Mononuclear cell (primary cell): ENCODE measurements at regions not wholly inside any gene's neighbourhood (a gene's known extent, or its start where the extent isn't known, plus 50 kb on each side); places are given as distances from the start of the nearest gene placed in this dataset.

Source experiments
- H3K27me3 ChIP-seq: 2 replicates; pipeline ENCODE4 v1.6.0; 2011; ENCODE audit warnings: low read length, control low read depth; ENCODE audit not compliant: insufficient read depth
- H3K4me1 ChIP-seq: 2 replicates; pipeline ENCODE4 v1.5.1; 2011; ENCODE audit warnings: mild to moderate bottlenecking, low read length, control low read depth; ENCODE audit not compliant: insufficient read depth
- H3K4me3 ChIP-seq: 2 replicates; pipeline ENCODE4 v1.5.1; 2011; ENCODE audit warnings: mild to moderate bottlenecking, low read length, moderate library complexity
- H3K9me3 ChIP-seq: 2 replicates; pipeline ENCODE4 v1.5.1; 2011; ENCODE audit warnings: low read depth, mild to moderate bottlenecking, control low read depth, low read length

- Histone ChIP-seq H3K4me1 (no peaks in the 10 kb centered on the region), H3K4me3 (no peak overlapping the region), H3K9me3 (no peaks in the 10 kb centered on the region), H3K27me3 (no peaks in the 10 kb centered on the region)
These were observed 722.7 kb downstream of the XPNPEP1 start for GRCh38 chr10:109200646-109201045.

DNA sequence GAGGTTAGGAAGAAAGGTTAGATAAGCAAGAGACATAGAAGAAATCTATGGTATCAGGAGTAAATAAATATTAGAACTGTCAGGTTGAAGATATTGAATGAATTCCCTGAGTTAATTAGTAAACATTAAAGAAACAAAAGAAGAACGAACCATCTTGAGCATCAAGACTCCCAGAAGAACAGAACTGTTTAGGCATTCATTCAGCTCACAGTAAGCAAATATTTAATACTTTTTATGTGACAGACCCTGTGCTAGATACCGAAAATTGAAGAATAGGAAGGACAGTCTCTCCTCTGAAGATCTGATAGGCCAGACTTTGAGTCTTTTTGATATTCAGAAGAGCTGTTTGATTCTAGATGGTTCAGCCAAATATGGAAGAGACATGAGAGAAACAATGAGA, 731.5 kb downstream of the XPNPEP1 start:
- Histone ChIP-seq H3K9me3 (no peaks in the 10 kb centered on the region), H3K27me3 (no peaks in the 10 kb centered on the region), H3K4me1 (no peaks in the 10 kb centered on the region), H3K4me3 (no peak overlapping the region)

DNA sequence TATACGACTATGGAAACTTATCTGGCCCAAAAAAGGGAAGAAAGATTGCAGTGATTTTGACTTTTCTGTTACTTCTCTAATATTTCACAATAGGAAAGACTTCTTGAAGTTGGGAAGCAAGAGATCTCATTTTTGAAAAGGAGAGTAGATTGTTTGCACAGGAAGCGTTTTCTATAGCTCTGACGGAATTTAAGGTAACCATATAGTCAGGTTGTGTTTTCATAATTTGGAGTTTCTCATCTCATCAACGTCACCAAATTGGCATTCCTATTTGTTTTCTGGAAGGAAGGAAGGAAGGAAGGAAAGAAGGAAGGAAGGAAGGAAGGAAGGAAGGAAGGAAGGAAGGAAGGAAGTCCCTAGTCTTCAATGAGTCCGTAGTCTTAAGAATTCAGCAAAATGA, 732.0 kb downstream of the XPNPEP1 start:
- no peak overlapping the region for H3K4me3 ChIP-seq
- H3K4me1 ChIP-seq, result no peaks in the 10 kb centered on the region
- no peaks in the 10 kb centered on the region for H3K27me3 ChIP-seq
- no peaks in the 10 kb centered on the region for H3K9me3 ChIP-seq

- Histone ChIP-seq H3K4me1 (no peaks in the 10 kb centered on the region), H3K4me3 (no peak overlapping the region)
These were observed 735.6 kb downstream of the XPNPEP1 start for GRCh38 chr10:109187677-109188076.

GRCh38 chr10:109183366-109183765, 739.9 kb downstream of the XPNPEP1 start:
- Histone ChIP-seq H3K4me1 (no peaks in the 10 kb centered on the region), H3K27me3 (no peaks in the 10 kb centered on the region), H3K9me3 (peaks cover 9% of the 10 kb centered on the region), H3K4me3 (no peak overlapping the region)

More at GRCh38 chr10:109187677-109188076, 735.6 kb downstream of the XPNPEP1 start:
- H3K27me3 ChIP-seq, result no peaks in the 10 kb centered on the region
- H3K9me3 ChIP-seq, result peaks cover 9% of the 10 kb centered on the region

DNA sequence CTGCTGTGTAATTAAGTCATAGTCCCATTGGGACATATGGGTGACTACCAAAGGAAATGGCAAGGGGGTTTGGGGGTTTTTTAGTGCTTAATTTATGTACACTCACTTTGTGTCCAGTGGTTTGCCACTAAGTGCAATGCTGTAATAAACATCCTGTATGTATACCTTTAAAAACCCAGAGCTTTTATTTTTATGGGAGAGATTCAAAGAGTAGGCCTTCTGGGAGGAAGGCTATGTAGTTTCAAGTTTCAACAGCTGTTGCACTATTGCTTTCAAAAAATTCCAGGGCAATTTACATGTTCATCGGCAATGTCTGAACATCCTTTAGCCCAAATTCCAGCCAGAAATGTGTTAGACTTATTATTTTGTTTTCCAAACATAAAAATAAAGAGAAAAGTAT, 744.7 kb downstream of the XPNPEP1 start:
- no peaks in the 10 kb centered on the region for H3K9me3 ChIP-seq
- no peak overlapping the region for H3K4me3 ChIP-seq
- no peaks in the 10 kb centered on the region for H3K27me3 ChIP-seq
- H3K4me1 ChIP-seq, result no peaks in the 10 kb centered on the region

DNA sequence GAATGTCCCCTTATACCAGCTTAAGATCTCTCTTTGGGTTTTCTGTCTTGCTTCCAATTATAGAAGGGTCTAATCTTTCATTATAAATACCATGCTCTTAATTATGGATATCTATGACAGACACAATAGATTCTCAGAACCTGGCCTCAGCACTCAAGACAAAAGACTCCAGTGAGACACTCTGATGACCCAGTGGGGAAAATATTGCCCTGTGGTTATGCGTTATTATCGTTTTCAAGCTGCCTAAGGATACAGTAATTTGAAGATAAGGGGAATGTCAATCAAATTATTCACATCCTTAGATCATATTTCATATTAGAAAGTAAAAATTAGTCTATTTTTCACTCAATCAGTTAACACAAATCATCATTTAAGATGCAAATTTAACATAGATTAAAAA, 748.8 kb downstream of the XPNPEP1 start:
- Histone ChIP-seq H3K4me3 (no peak overlapping the region), H3K4me1 (no peaks in the 10 kb centered on the region), H3K9me3 (no peaks in the 10 kb centered on the region), H3K27me3 (no peaks in the 10 kb centered on the region)

GRCh38 chr10:109173937-109174336, 749.4 kb downstream of the XPNPEP1 start:
- H3K4me1 ChIP-seq, result no peaks in the 10 kb centered on the region
- H3K27me3 ChIP-seq, result no peaks in the 10 kb centered on the region
- no peaks in the 10 kb centered on the region for H3K9me3 ChIP-seq
- H3K4me3 ChIP-seq, result no peak overlapping the region

DNA sequence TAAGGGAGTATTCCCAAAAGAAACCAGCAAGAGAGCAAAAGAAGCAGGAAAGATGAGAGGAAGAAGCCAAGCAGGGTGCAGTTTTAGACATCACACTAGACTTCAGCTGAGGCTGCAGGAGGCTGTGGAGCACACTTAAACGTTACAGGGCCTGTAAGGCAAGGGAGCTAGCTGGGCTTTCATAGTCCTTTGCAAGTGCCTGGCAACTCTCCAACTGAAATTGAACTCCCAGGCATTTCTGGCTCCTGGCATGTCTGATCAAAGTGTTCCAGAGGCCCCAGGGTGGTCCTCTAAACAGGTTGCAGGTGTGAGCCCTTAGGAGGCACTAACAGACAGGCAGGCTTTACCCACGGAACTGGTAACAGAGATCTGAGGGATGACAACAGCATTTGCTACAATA, 750.2 kb downstream of the XPNPEP1 start:
- no peaks in the 10 kb centered on the region for H3K27me3 ChIP-seq
- no peaks in the 10 kb centered on the region for H3K4me1 ChIP-seq
- no peak overlapping the region for H3K4me3 ChIP-seq
- H3K9me3 ChIP-seq, result no peaks in the 10 kb centered on the region

- no peaks in the 10 kb centered on the region for H3K27me3 ChIP-seq
- H3K4me3 ChIP-seq, result no peak overlapping the region
- H3K9me3 ChIP-seq, result no peaks in the 10 kb centered on the region
- H3K4me1 ChIP-seq, result no peaks in the 10 kb centered on the region
These were observed 756.4 kb downstream of the XPNPEP1 start for GRCh38 chr10:109166935-109167334.

DNA sequence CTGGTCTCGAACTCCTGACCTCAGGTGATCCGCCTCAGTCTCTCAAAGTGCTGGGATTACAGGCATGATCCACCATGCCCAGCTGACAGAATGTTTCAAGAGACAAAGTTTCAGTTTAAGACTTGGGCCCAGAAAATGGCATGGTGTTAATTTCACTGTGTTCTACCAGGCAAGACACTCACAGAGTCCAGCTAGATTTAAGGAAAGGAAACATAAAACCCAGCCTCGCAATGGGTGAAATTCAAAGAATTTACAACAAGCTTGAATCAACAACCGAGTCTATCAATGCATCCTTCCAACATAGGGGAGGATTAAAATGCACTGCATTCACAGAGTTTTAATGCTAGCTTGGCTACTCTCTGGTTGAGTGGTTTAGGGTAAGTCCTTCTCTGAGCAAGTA, 764.0 kb downstream of the XPNPEP1 start:
- H3K9me3 ChIP-seq, result no peaks in the 10 kb centered on the region
- no peak overlapping the region for H3K4me3 ChIP-seq
- H3K4me1 ChIP-seq, result no peaks in the 10 kb centered on the region
- H3K27me3 ChIP-seq, result no peaks in the 10 kb centered on the region

GRCh38 chr10:109156396-109156795, 766.9 kb downstream of the XPNPEP1 start:
- H3K27me3 ChIP-seq, result no peaks in the 10 kb centered on the region

DNA sequence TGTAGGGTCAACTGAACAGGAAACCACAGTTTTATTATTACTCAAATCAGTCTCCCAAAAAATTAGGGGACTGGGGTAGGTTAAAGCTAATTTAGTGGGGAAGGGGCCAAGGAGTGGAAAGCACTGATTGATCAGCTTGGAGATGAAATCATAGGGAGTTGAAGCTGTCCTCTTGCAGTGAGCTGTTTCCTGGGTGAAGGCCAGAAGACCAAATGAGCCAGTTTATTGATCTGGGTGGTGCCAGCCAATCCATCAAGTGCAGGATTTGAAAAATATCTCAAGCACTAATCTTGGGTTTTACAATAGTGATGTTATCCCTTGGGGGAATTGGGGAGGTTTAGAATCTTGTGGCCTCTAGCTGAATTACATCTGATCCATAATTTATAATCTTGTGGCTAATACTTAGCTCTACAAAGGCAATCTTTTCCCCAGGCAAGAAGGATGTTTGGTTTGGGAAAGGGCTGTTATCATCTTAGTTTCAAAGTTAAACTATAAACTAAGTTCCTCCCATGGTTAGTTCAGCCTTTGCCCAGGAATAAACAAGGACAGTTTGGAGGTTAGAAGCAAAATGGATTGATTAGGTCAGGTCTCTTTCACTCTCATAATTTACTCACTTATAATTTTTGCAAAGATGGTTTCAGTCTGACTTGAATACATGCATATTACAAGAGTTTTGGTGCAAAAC, 773.5 kb downstream of the XPNPEP1 start:
- H3K27me3 ChIP-seq, result no peaks in the 10 kb centered on the region
- no peaks in the 10 kb centered on the region for H3K4me1 ChIP-seq
- peaks cover 11% of the 10 kb centered on the region for H3K9me3 ChIP-seq
- H3K4me3 ChIP-seq, result no peak overlapping the region

More at GRCh38 chr10:109156396-109156795, 766.9 kb downstream of the XPNPEP1 start:
- Histone ChIP-seq H3K4me3 (no peak overlapping the region), H3K4me1 (no peaks in the 10 kb centered on the region), H3K9me3 (peaks cover 11% of the 10 kb centered on the region)

- Histone ChIP-seq H3K9me3 (no peaks in the 10 kb centered on the region), H3K4me1 (no peaks in the 10 kb centered on the region), H3K27me3 (no peaks in the 10 kb centered on the region), H3K4me3 (no peak overlapping the region)
These were observed 795.9 kb downstream of the XPNPEP1 start for GRCh38 chr10:109127363-109127762.

GRCh38 chr10:109126541-109126940, 796.8 kb downstream of the XPNPEP1 start:
- Histone ChIP-seq H3K4me3 (no peak overlapping the region), H3K4me1 (no peaks in the 10 kb centered on the region), H3K9me3 (no peaks in the 10 kb centered on the region), H3K27me3 (no peaks in the 10 kb centered on the region)

- H3K4me1 ChIP-seq, result no peaks in the 10 kb centered on the region
- no peaks in the 10 kb centered on the region for H3K9me3 ChIP-seq
- H3K4me3 ChIP-seq, result no peak overlapping the region
- H3K27me3 ChIP-seq, result no peaks in the 10 kb centered on the region
These were observed 797.3 kb downstream of the XPNPEP1 start for GRCh38 chr10:109126016-109126415.
